ENCODE measurements at regions not wholly inside any gene's neighbourhood (a gene's known extent, or its start where the extent isn't known, plus 50 kb on each side); places are given as distances from the start of the nearest gene placed in this dataset.

DNA sequence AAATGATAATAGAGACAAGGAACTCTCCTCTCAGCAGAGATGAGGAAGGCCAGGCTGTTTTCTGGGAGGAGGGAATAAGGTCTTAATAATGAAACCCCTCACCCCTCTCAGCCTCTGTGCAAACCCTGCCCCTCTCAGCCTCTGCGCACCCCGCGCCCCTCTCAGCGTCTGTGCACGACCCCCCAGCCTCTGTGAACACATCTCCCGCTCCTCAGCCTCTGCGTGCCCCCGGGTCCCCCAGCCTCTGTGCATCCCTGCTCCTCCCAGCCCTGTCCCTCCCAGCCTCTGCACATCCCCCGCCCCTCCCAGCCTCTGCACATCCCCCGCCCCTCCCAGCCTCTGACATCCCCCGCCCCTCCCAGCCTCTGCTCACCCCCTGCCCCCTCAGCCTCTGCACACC, 837.8 kb downstream of the TBC1D22A start:
- Histone ChIP-seq H3K4me1 (ENCODE audit: low read depth) (no peaks in the 10 kb centered on the region), H3K9me3 (ENCODE audit: low read depth) (no peaks in the 10 kb centered on the region), H3K36me3 (no peaks in the 10 kb centered on the region), H3K27ac (no peak overlapping the region), H3K4me3 (no peak overlapping the region), H3K27me3 (no peaks in the 10 kb centered on the region)
- TF ChIP-seq, protein P1, sequence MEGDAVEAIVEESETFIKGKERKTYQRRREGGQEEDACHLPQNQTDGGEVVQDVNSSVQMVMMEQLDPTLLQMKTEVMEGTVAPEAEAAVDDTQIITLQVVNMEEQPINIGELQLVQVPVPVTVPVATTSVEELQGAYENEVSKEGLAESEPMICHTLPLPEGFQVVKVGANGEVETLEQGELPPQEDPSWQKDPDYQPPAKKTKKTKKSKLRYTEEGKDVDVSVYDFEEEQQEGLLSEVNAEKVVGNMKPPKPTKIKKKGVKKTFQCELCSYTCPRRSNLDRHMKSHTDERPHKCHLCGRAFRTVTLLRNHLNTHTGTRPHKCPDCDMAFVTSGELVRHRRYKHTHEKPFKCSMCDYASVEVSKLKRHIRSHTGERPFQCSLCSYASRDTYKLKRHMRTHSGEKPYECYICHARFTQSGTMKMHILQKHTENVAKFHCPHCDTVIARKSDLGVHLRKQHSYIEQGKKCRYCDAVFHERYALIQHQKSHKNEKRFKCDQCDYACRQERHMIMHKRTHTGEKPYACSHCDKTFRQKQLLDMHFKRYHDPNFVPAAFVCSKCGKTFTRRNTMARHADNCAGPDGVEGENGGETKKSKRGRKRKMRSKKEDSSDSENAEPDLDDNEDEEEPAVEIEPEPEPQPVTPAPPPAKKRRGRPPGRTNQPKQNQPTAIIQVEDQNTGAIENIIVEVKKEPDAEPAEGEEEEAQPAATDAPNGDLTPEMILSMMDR (IDR thresholded peaks at IDR 0.05; ENCODE audit: low read depth, low read length) = no peak
- no peak for DNase-seq (ENCODE audit: low read depth in 1 of 2, low spot score in 1 of 2)

DNA sequence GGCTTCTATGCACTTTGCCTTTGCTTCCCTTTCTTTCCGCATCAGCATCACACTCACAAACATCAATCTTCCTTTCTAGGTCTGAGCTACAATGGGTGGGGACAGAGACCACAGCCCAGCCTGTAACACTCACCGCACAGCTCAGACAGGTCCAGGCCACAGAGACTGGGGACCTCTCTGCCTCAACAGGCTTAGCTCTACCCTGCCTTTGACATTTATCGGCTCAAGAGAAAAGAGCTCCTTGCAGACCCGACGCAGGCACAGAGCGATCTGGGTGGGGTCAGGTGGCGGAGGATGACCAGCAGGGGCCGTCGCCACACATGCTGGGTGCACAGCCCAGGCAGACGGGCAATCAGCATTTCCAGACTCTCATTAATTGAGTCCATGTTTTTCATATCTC, 837.3 kb downstream of the TBC1D22A start:
- no peaks in the 10 kb centered on the region for H3K27me3 ChIP-seq
- H3K27ac ChIP-seq = no peak overlapping the region
- TF ChIP-seq, protein P1 (IDR thresholded peaks at IDR 0.05; ENCODE audit: low read depth, low read length) = no peak
- no peaks in the 10 kb centered on the region for H3K4me1 ChIP-seq (ENCODE audit: low read depth)
- no peak overlapping the region for H3K4me3 ChIP-seq
- DNase-seq (ENCODE audit: low read depth in 1 of 2, low spot score in 1 of 2) = no peak
- H3K36me3 ChIP-seq = no peaks in the 10 kb centered on the region
- no peaks in the 10 kb centered on the region for H3K9me3 ChIP-seq (ENCODE audit: low read depth)

DNA sequence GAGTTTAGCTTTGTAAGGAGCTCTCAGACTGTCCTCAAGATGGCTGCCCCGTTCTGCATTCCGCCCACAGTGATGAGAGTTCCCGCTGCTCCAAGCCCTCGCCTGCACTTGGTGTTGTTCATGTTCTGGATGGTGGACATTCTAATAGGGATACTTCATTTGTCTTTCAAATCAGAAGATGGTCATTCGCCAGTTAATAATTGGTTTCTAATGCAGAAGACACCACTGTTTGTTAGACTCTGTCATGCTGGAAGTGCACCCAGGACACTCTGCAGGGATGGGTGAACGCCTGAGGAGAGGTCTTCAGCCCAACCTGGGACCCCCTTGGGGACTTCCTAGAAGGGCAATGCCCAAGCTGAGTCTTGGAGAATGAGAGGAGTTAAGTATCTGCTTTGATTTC, 836.4 kb downstream of the TBC1D22A start:
- DNase-seq (ENCODE audit: low read depth in 1 of 2, low spot score in 1 of 2) = no peak
- H3K4me3 ChIP-seq = no peak overlapping the region
- no peaks in the 10 kb centered on the region for H3K27me3 ChIP-seq
- TF ChIP-seq, protein P1 (IDR thresholded peaks at IDR 0.05; ENCODE audit: low read depth, low read length) = no peak
- no peak overlapping the region for H3K27ac ChIP-seq
- no peaks in the 10 kb centered on the region for H3K36me3 ChIP-seq
- H3K9me3 ChIP-seq (ENCODE audit: low read depth) = no peaks in the 10 kb centered on the region
- no peaks in the 10 kb centered on the region for H3K4me1 ChIP-seq (ENCODE audit: low read depth)

DNA sequence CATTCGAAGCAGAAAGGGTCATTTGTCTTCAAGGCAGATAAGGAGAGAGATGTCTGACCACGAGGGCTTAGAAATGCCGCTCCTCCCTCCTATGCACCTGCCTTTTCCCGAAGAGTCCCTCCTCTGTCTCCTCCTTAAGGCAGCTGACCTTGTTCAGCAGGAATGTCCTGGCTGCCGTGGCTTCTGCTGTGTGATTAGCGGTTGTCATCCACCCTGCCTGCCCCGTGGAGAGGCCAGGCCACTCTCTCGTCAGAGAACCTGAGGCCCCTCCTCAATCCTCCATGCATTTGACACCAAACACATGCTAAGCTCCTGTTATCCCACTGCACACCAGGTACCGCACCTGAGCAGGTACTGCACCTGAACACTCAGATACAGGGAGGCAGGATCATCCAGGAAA, 834.6 kb downstream of the TBC1D22A start:
- no peaks in the 10 kb centered on the region for H3K4me1 ChIP-seq (ENCODE audit: low read depth)
- H3K27ac ChIP-seq = no peak overlapping the region
- no peak for DNase-seq (ENCODE audit: low read depth in 1 of 2, low spot score in 1 of 2)
- H3K36me3 ChIP-seq = no peaks in the 10 kb centered on the region
- TF ChIP-seq, protein P1 (IDR thresholded peaks at IDR 0.05; ENCODE audit: low read depth, low read length) = no peak
- H3K4me3 ChIP-seq = no peak overlapping the region
- H3K9me3 ChIP-seq (ENCODE audit: low read depth) = no peaks in the 10 kb centered on the region
- no peaks in the 10 kb centered on the region for H3K27me3 ChIP-seq

DNA sequence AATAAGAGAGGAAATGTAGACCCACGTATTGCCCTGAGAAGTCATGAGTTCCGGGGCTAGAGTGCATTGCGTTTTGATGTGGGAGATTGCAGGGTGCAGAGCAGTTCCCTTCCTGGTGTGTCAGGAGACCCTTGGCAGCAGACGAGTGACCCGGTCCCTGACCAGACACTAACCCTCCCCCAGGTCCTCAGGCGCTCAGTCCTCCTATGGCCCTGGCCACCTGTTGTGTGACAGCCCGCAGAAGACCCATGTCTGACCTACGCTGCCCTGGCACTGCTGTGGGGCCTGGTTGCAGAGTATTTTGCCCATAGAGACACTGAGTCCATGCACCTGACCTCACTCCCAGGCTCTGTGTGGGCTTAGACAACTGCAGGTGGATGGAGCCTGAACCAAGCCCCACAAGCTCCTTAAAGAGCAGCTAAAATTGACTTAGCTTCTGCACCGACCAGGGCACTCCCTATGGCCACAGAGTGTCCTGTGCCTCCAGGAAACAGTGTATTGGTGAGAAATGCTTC, 833.8 kb downstream of the TBC1D22A start:
- DNase-seq (ENCODE audit: low read depth in 1 of 2, low spot score in 1 of 2) = no peak
- no peaks in the 10 kb centered on the region for H3K36me3 ChIP-seq
- no peak overlapping the region for H3K4me3 ChIP-seq
- H3K4me1 ChIP-seq (ENCODE audit: low read depth) = no peaks in the 10 kb centered on the region
- H3K9me3 ChIP-seq (ENCODE audit: low read depth) = no peaks in the 10 kb centered on the region
- H3K27ac ChIP-seq = no peak overlapping the region
- TF ChIP-seq, protein P1 (IDR thresholded peaks at IDR 0.05; ENCODE audit: low read depth, low read length) = no peak
- H3K27me3 ChIP-seq = no peaks in the 10 kb centered on the region
